ENCODE measurements at regions not wholly inside any gene's neighbourhood (a gene's known extent, or its start where the extent isn't known, plus 50 kb on each side); places are given as distances from the start of the nearest gene placed in this dataset.

DNA sequence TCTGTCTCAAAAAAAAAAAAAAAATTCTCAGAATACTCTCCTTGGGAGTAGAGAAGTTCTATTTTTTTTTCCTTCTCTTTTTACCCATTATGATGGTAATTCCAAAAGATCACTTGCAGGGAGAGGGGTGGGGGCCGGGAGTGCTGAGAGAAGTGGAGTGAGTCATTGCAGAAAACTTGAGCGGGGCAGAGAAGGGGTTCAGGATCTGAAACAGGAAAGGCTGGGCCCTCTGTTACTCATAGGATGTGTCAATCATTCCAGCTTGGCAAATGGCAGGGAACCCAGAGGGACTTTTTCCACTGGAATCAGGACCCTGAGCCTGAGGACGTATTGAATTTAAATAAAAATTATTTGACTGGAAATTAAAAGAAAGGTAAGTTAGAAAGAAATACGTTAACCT is 111.4 kb upstream of the ARMC2 start:
- no peak overlapping the region for H3K4me3 ChIP-seq (ENCODE audit: low read depth, low read length, poor library complexity, severe bottlenecking)
- H3K9ac ChIP-seq (ENCODE audit: low read length): no peak overlapping the region
- no peaks in the 10 kb centered on the region for H3K9me2 ChIP-seq (ENCODE audit: low read depth, low read length)
- no peaks in the 10 kb centered on the region for H3F3A ChIP-seq (ENCODE audit: insufficient read depth, low read length)
- no peaks in the 10 kb centered on the region for H3K27me3 ChIP-seq (ENCODE audit: insufficient read depth, low read length)
- no peaks in the 10 kb centered on the region for H3K36me3 ChIP-seq (ENCODE audit: insufficient read depth, low read length)
- H4K20me1 ChIP-seq (ENCODE audit: insufficient read depth, low read length): no peaks in the 10 kb centered on the region
- no peak overlapping the region for H2AFZ ChIP-seq (ENCODE audit: low read length)
- no peaks in the 10 kb centered on the region for H3K9me3 ChIP-seq (ENCODE audit: low read length)
- H3K4me2 ChIP-seq (ENCODE audit: low read length): no peak overlapping the region
- no peak overlapping the region for H3K27ac ChIP-seq (ENCODE audit: low read depth, low read length, poor library complexity, severe bottlenecking)
- no peak for TF ChIP-seq EZH2 (IDR thresholded peaks at IDR 0.05; ENCODE audit: borderline replicate concordance, low read length)
- TF ChIP-seq, protein P1, sequence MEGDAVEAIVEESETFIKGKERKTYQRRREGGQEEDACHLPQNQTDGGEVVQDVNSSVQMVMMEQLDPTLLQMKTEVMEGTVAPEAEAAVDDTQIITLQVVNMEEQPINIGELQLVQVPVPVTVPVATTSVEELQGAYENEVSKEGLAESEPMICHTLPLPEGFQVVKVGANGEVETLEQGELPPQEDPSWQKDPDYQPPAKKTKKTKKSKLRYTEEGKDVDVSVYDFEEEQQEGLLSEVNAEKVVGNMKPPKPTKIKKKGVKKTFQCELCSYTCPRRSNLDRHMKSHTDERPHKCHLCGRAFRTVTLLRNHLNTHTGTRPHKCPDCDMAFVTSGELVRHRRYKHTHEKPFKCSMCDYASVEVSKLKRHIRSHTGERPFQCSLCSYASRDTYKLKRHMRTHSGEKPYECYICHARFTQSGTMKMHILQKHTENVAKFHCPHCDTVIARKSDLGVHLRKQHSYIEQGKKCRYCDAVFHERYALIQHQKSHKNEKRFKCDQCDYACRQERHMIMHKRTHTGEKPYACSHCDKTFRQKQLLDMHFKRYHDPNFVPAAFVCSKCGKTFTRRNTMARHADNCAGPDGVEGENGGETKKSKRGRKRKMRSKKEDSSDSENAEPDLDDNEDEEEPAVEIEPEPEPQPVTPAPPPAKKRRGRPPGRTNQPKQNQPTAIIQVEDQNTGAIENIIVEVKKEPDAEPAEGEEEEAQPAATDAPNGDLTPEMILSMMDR (IDR thresholded peaks at IDR 0.05; ENCODE audit: low read length): no peak
- H3K79me2 ChIP-seq (ENCODE audit: insufficient read depth, low read length): no peaks in the 10 kb centered on the region
- peaks cover 13% of the 10 kb centered on the region for H3K4me1 ChIP-seq (ENCODE audit: insufficient read depth, low read length, severe bottlenecking)

DNA sequence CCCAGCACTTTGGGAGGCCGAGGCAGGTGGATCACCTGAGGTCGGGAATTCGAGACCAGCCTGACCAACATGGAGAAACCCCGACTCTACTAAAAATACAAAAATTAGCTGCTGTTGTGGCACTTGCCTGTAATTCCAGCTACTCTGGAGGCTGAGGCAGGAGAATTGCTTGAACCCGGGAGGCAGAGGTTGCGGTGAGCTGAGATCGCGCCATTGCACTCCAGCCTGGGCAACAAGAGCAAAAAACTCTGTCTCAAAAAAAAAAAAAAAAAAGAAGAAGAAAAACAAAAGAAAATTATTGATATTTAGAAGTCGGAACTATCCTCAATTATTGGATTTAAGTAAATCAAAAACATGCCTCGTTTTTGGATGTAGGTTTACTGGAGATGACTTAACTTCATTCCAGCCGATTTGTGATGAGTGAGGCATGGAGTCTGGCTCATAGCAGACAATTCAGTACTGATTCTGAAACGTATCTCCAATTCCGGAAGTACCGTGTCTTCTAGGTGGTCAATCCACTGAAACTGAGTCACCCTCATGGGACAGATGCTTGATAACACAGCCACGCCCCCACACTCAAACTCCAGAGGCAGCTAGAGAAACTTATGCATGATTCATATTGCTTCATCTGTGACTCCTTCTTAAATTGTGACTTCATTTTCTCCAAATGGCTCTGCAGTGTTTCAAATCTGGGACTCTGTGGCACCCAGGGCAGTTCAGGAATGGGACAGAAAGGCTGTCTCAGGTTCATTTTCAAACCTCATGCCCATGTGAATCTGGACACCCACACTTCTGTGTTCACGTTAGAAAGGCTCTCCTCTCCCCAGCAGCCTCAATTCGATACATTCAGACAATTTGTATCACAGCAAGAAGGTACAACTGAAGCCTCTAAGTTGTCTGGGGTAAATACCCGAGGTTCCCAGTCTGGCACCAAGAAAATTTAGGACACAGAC is 110.4 kb upstream of the ARMC2 start:
- TF ChIP-seq, protein P1 (IDR thresholded peaks at IDR 0.05; ENCODE audit: low read length): no peak
- TF ChIP-seq EZH2 (IDR thresholded peaks at IDR 0.05; ENCODE audit: borderline replicate concordance, low read length): no peak
- H3K79me2 ChIP-seq (ENCODE audit: insufficient read depth, low read length): no peaks in the 10 kb centered on the region
- no peak overlapping the region for H3K4me2 ChIP-seq (ENCODE audit: low read length)
- no peak overlapping the region for H2AFZ ChIP-seq (ENCODE audit: low read length)
- no peaks in the 10 kb centered on the region for H3F3A ChIP-seq (ENCODE audit: insufficient read depth, low read length)
- H3K4me3 ChIP-seq (ENCODE audit: low read depth, low read length, poor library complexity, severe bottlenecking): no peak overlapping the region
- H3K27me3 ChIP-seq (ENCODE audit: insufficient read depth, low read length): no peaks in the 10 kb centered on the region
- H3K4me1 ChIP-seq (ENCODE audit: insufficient read depth, low read length, severe bottlenecking): peaks cover 13% of the 10 kb centered on the region
- no peaks in the 10 kb centered on the region for H3K36me3 ChIP-seq (ENCODE audit: insufficient read depth, low read length)
- H4K20me1 ChIP-seq (ENCODE audit: insufficient read depth, low read length): no peaks in the 10 kb centered on the region
- H3K9ac ChIP-seq (ENCODE audit: low read length): no peak overlapping the region
- H3K27ac ChIP-seq (ENCODE audit: low read depth, low read length, poor library complexity, severe bottlenecking): no peak overlapping the region
- no peaks in the 10 kb centered on the region for H3K9me2 ChIP-seq (ENCODE audit: low read depth, low read length)
- H3K9me3 ChIP-seq (ENCODE audit: low read length): no peaks in the 10 kb centered on the region

DNA sequence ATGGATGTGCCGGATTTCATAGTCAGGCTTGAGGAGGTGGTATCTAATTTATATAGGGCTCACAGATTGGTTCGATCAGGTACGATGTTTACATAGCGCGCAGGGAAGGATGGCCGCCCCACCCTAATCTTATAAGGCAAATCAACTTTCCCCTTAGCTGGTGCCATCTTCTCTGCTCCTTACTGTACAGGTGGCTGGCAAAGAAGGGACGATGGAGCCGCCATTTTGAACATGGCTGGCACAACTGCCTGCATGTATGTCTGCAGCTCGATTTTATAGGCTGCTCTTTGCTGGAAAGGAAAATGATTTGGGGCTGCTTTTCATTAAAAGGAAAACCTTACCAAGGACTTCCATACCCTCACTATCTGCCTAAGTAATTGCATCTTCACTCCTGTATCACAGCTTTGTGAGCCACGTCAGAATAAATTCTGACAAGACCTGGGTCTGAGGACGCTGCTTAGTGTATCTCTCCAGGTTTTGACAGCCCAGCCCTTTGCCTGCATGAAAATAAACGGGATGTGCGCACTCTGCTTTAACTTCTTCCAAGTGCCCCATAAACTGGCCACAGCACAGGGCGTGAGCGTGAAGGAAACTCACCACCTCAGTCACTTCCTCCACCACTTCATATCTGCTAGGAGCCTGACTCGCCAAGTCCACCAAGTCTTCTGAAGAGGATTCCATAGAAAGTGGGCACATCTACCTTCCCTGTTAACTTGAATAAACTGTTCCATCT is 109.4 kb upstream of the ARMC2 start:
- no peaks in the 10 kb centered on the region for H3K9me2 ChIP-seq (ENCODE audit: low read depth, low read length)
- no peak overlapping the region for H3K4me3 ChIP-seq (ENCODE audit: low read depth, low read length, poor library complexity, severe bottlenecking)
- peaks cover 9% of the 10 kb centered on the region for H3K4me1 ChIP-seq (ENCODE audit: insufficient read depth, low read length, severe bottlenecking)
- H3K4me2 ChIP-seq (ENCODE audit: low read length): no peak overlapping the region
- H3F3A ChIP-seq (ENCODE audit: insufficient read depth, low read length): no peaks in the 10 kb centered on the region
- no peaks in the 10 kb centered on the region for H3K79me2 ChIP-seq (ENCODE audit: insufficient read depth, low read length)
- H3K27me3 ChIP-seq (ENCODE audit: insufficient read depth, low read length): no peaks in the 10 kb centered on the region
- no peaks in the 10 kb centered on the region for H3K9me3 ChIP-seq (ENCODE audit: low read length)
- no peak overlapping the region for H2AFZ ChIP-seq (ENCODE audit: low read length)
- no peak overlapping the region for H3K27ac ChIP-seq (ENCODE audit: low read depth, low read length, poor library complexity, severe bottlenecking)
- H3K36me3 ChIP-seq (ENCODE audit: insufficient read depth, low read length): no peaks in the 10 kb centered on the region
- H4K20me1 ChIP-seq (ENCODE audit: insufficient read depth, low read length): no peaks in the 10 kb centered on the region
- TF ChIP-seq, protein P1 (IDR thresholded peaks at IDR 0.05; ENCODE audit: low read length): no peak
- no peak for TF ChIP-seq EZH2 (IDR thresholded peaks at IDR 0.05; ENCODE audit: borderline replicate concordance, low read length)
- no peak overlapping the region for H3K9ac ChIP-seq (ENCODE audit: low read length)

All from OCI-LY1 (cell line).